GM19468 (cell line): ENCODE measurements at regions not wholly inside any gene's neighbourhood (a gene's known extent, or its start where the extent isn't known, plus 50 kb on each side); places are given as distances from the start of the nearest gene placed in this dataset.

Source experiments
- ATAC-seq: cut with Tn5 transposase; IDR thresholded peaks from one replicate; pipeline ENCODE4 v1.9.1; 2021; ENCODE audit warnings: mild to moderate bottlenecking, moderate library complexity, moderate number of reproducible peaks; ENCODE audit not compliant: unreplicated experiment; ENCODE audit errors: extremely low read depth

GRCh38 chr4:163582703-163583102 is 88.2 kb downstream of the TMA16 start:
- no peak for ATAC-seq

GRCh38 chr4:163587867-163588266 is 93.4 kb downstream of the TMA16 start:
- peak; percentile 49 for ATAC-seq

- no peak for ATAC-seq
Measured at GRCh38 chr4:163588532-163588931, 94.0 kb downstream of the TMA16 start.

- peak; percentile 25 for ATAC-seq
Measured at GRCh38 chr4:163590103-163590502, 95.6 kb downstream of the TMA16 start.

GRCh38 chr4:163590619-163591264 is 96.3 kb downstream of the TMA16 start:
- no peak for ATAC-seq

GRCh38 chr4:163591614-163592020 is 97.1 kb downstream of the TMA16 start:
- peak; percentile 71 for ATAC-seq

GRCh38 chr4:163592212-163592611 is 97.7 kb downstream of the TMA16 start:
- no peak for ATAC-seq

- no peak for ATAC-seq
Measured at GRCh38 chr4:163595580-163595979, 101.1 kb downstream of the TMA16 start.

GRCh38 chr4:163598028-163598427 is 103.5 kb downstream of the TMA16 start:
- no peak for ATAC-seq

- no peak for ATAC-seq
Measured at GRCh38 chr4:163598489-163598888, 104.0 kb downstream of the TMA16 start.

GRCh38 chr4:163600727-163601126 is 106.2 kb downstream of the TMA16 start:
- ATAC-seq = no peak

GRCh38 chr4:163603257-163603656 is 108.8 kb downstream of the TMA16 start:
- ATAC-seq = no peak

- ATAC-seq = no peak
Measured at GRCh38 chr4:163606896-163607691, 112.6 kb downstream of the TMA16 start.

- no peak for ATAC-seq
Measured at GRCh38 chr4:163609019-163609418, 114.5 kb downstream of the TMA16 start.

GRCh38 chr4:163610648-163611047 is 116.2 kb downstream of the TMA16 start:
- ATAC-seq = no peak

- ATAC-seq = no peak
Measured at GRCh38 chr4:163611182-163611581, 116.7 kb downstream of the TMA16 start.

- peak; percentile 68 for ATAC-seq
Measured at GRCh38 chr4:163611784-163612445, 117.4 kb downstream of the TMA16 start.

- ATAC-seq = no peak
Measured at GRCh38 chr4:163612762-163613161, 118.3 kb downstream of the TMA16 start.

GRCh38 chr4:163613383-163613782 is 118.9 kb downstream of the TMA16 start:
- ATAC-seq = no peak

- ATAC-seq = no peak
Measured at GRCh38 chr4:163614866-163615265, 120.4 kb downstream of the TMA16 start.

- no peak for ATAC-seq
Measured at GRCh38 chr4:163618845-163619244, 124.4 kb downstream of the TMA16 start.
